ENCODE measurements at regions not wholly inside any gene's neighbourhood (a gene's known extent, or its start where the extent isn't known, plus 50 kb on each side); places are given as distances from the start of the nearest gene placed in this dataset.

GRCh38 chr14:96639550-96639949 is 137.4 kb downstream of the PAPOLA start:
- TF ChIP-seq CTCF (IDR thresholded peaks at IDR 0.05; ENCODE audit: insufficient read depth, low read depth, low read length) = no peak
- TF ChIP-seq EZH2 (IDR thresholded peaks at IDR 0.05; ENCODE audit: insufficient read depth, low read length) = no peak

Measured in astrocyte (in vitro differentiated cells and primary cell).